Activated CD8-positive, alpha-beta memory T cell treated with anti-CD3 and anti-CD28 coated beads for 1 hour (primary cell): ENCODE measurements at regions not wholly inside any gene's neighbourhood (a gene's known extent, or its start where the extent isn't known, plus 50 kb on each side); places are given as distances from the start of the nearest gene placed in this dataset.

ENCODE experiments used
- DNase-seq, 2 donors: peaks; one replicate each; pipeline ENCODE4 v3.0.0-alpha.2; 2020; ENCODE audit warnings: low read depth in 1 of 2; ENCODE audit errors: extremely low read depth in 1 of 2

- DNase-seq: no peak
Observed at GRCh38 chr7:45501791-45502190, 72.4 kb upstream of the ADCY1 start.

DNA sequence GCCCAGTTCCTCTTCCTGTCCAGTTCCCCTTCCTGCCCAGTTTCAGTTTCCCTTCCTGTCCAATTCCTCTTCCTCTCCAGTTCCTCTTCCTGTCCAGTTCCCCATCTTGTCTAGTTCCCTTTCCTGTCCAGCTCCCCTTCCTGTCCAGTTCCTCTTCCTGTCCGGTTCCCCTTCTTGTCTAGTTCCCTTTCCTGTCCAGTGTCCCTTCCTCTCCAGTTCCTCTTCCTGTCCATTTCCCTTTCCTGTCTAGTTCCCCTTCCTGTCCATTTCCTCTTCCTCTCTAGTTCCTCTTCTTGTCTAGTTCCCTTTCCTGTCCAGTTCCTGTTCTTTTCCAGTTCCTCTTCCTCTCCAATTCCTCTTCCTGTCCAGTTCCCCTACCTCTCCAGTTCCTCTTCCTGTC is 68.1 kb upstream of the ADCY1 start:
- DNase-seq: no peak

DNA sequence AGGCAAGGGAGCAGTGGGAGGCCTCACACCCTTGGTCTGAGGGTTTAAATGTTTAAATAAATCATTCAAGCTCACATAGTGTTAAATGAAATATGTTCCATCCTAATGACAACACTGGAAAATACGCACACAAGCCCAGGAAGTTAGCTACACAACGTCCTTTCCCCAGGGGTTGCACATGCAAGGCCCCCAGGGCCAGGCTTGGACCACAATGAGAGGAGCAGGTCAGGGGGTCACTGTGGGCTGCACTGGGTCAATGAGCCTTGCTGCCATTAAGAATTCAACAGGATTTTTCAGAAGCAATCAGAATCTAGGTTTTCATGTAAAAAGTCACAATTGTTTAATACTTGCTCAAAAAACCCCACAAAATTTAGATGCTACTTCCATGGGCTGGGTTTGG is 64.9 kb upstream of the ADCY1 start:
- no peak for DNase-seq

- DNase-seq: no peak
Observed at GRCh38 chr7:45511721-45512597, 62.2 kb upstream of the ADCY1 start.

- DNase-seq: no peak
Observed at GRCh38 chr7:45514944-45515343, 59.2 kb upstream of the ADCY1 start.

- DNase-seq: no peak
Observed at GRCh38 chr7:45515346-45515745, 58.8 kb upstream of the ADCY1 start.
